HEK293 (cell line): ENCODE measurements at regions not wholly inside any gene's neighbourhood (a gene's known extent, or its start where the extent isn't known, plus 50 kb on each side); places are given as distances from the start of the nearest gene placed in this dataset.

Experiments used
- BCL11A ChIP-seq: fragments of 450-650 bp; formaldehyde crosslinking; IDR thresholded peaks from 2 replicates; pipeline ENCODE4 v1.5.1; 2016; ENCODE audit warnings: low read depth, missing biosample characterization, missing genetic modification characterization
- GLI4 ChIP-seq: fragments of 450-650 bp; formaldehyde crosslinking; IDR thresholded peaks from 2 replicates; pipeline ENCODE4 v1.5.1; 2016; ENCODE audit warnings: missing biosample characterization, missing genetic modification characterization
- KLF9 ChIP-seq: fragments of 450-650 bp; formaldehyde crosslinking; IDR thresholded peaks from 2 replicates; pipeline ENCODE4 v1.5.1; 2016; ENCODE audit warnings: missing biosample characterization, missing genetic modification characterization, low read depth
- SETDB1 ChIP-seq: IDR thresholded peaks from one replicate; pipeline ENCODE4 v1.6.1; 2017; ENCODE audit warnings: mild to moderate bottlenecking, low read length, moderate library complexity, mixed read lengths; ENCODE audit not compliant: insufficient read length
- ZNF548 ChIP-seq: fragments of 450-650 bp; formaldehyde crosslinking; IDR thresholded peaks from 2 replicates; pipeline ENCODE4 v1.5.1; 2016; ENCODE audit warnings: missing biosample characterization, missing genetic modification characterization
- TF ChIP-seq, protein P1 (sequence below): fragments of 450-650 bp; formaldehyde crosslinking; IDR thresholded peaks from 2 replicates; pipeline ENCODE4 v1.5.1; 2016; ENCODE audit warnings: missing biosample characterization, missing genetic modification characterization
- TF ChIP-seq, protein P2 (sequence below): fragments of 450-650 bp; formaldehyde crosslinking; IDR thresholded peaks from 2 replicates; pipeline ENCODE4 v1.5.1; 2016; ENCODE audit warnings: missing biosample characterization, missing genetic modification characterization
- TF ChIP-seq, protein P3 (sequence below): fragments of 450-650 bp; formaldehyde crosslinking; IDR thresholded peaks from 2 replicates; pipeline ENCODE4 v1.5.1; 2016; ENCODE audit warnings: missing biosample characterization, missing genetic modification characterization
- TF ChIP-seq, protein P4 (sequence below): fragments of 450-650 bp; IDR thresholded peaks from 2 replicates; pipeline ENCODE4 v1.5.1; 2018; ENCODE audit warnings: missing biosample characterization, mild to moderate bottlenecking, missing genetic modification characterization

DNA sequence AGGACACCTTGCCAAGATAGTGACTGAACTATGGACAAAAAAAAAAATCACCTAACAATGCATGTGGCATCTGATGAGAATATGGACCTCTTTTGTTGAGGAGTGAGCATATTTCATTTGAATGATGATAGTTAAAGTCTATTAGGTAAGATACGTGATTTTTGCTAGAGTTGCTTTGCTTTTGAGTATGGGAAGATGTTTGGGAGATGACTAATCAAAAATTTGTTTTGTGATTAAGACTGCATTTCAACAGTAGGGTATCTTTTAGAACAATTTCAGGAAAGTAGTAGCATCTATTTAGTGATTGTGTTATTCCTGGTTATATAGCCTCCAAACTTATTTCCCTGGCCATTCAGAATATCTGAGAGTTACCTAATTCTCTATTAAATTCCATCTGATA lies 878.6 kb upstream of the CITED2 start:
- TF ChIP-seq, protein P1, sequence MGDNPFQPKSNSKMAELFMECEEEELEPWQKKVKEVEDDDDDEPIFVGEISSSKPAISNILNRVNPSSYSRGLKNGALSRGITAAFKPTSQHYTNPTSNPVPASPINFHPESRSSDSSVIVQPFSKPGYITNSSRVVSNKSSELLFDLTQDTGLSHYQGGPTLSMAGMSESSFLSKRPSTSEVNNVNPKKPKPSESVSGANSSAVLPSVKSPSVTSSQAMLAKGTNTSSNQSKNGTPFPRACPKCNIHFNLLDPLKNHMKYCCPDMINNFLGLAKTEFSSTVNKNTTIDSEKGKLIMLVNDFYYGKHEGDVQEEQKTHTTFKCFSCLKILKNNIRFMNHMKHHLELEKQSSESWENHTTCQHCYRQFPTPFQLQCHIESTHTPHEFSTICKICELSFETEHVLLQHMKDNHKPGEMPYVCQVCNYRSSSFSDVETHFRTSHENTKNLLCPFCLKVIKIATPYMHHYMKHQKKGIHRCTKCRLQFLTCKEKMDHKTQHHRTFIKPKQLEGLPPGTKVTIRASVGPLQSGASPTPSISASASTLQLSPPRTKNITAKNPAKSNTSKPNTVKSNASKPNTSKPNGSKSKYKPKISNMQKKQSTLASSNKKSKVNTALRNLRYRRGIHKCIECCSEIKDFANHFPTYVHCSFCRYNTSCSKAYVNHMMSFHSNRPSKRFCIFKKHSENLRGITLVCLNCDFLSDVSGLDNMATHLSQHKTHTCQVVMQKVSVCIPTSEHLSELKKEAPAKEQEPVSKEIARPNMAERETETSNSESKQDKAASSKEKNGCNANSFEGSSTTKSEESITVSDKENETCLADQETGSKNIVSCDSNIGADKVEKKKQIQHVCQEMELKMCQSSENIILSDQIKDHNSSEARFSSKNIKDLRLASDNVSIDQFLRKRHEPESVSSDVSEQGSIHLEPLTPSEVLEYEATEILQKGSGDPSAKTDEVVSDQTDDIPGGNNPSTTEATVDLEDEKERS (tag by site-specific recombination): no peak
- TF ChIP-seq GLI4 (no peak), KLF9 (no peak), BCL11A (tag by site-specific recombination) (no peak), ZNF548 (tag by site-specific recombination) (no peak), SETDB1 (no peak)
- TF ChIP-seq, protein P2, sequence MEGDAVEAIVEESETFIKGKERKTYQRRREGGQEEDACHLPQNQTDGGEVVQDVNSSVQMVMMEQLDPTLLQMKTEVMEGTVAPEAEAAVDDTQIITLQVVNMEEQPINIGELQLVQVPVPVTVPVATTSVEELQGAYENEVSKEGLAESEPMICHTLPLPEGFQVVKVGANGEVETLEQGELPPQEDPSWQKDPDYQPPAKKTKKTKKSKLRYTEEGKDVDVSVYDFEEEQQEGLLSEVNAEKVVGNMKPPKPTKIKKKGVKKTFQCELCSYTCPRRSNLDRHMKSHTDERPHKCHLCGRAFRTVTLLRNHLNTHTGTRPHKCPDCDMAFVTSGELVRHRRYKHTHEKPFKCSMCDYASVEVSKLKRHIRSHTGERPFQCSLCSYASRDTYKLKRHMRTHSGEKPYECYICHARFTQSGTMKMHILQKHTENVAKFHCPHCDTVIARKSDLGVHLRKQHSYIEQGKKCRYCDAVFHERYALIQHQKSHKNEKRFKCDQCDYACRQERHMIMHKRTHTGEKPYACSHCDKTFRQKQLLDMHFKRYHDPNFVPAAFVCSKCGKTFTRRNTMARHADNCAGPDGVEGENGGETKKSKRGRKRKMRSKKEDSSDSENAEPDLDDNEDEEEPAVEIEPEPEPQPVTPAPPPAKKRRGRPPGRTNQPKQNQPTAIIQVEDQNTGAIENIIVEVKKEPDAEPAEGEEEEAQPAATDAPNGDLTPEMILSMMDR (tag by site-specific recombination): no peak
- TF ChIP-seq, protein P3, sequence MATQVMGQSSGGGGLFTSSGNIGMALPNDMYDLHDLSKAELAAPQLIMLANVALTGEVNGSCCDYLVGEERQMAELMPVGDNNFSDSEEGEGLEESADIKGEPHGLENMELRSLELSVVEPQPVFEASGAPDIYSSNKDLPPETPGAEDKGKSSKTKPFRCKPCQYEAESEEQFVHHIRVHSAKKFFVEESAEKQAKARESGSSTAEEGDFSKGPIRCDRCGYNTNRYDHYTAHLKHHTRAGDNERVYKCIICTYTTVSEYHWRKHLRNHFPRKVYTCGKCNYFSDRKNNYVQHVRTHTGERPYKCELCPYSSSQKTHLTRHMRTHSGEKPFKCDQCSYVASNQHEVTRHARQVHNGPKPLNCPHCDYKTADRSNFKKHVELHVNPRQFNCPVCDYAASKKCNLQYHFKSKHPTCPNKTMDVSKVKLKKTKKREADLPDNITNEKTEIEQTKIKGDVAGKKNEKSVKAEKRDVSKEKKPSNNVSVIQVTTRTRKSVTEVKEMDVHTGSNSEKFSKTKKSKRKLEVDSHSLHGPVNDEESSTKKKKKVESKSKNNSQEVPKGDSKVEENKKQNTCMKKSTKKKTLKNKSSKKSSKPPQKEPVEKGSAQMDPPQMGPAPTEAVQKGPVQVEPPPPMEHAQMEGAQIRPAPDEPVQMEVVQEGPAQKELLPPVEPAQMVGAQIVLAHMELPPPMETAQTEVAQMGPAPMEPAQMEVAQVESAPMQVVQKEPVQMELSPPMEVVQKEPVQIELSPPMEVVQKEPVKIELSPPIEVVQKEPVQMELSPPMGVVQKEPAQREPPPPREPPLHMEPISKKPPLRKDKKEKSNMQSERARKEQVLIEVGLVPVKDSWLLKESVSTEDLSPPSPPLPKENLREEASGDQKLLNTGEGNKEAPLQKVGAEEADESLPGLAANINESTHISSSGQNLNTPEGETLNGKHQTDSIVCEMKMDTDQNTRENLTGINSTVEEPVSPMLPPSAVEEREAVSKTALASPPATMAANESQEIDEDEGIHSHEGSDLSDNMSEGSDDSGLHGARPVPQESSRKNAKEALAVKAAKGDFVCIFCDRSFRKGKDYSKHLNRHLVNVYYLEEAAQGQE (tag by site-specific recombination): no peak
- TF ChIP-seq, protein P4, sequence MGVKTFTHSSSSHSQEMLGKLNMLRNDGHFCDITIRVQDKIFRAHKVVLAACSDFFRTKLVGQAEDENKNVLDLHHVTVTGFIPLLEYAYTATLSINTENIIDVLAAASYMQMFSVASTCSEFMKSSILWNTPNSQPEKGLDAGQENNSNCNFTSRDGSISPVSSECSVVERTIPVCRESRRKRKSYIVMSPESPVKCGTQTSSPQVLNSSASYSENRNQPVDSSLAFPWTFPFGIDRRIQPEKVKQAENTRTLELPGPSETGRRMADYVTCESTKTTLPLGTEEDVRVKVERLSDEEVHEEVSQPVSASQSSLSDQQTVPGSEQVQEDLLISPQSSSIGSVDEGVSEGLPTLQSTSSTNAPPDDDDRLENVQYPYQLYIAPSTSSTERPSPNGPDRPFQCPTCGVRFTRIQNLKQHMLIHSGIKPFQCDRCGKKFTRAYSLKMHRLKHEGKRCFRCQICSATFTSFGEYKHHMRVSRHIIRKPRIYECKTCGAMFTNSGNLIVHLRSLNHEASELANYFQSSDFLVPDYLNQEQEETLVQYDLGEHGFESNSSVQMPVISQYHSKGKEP (tag by site-specific recombination): no peak
